Tibial nerve (tissue), 4 donors: ENCODE measurements at regions not wholly inside any gene's neighbourhood (a gene's known extent, or its start where the extent isn't known, plus 50 kb on each side); places are given as distances from the start of the nearest gene placed in this dataset.

Experiments
- CTCF ChIP-seq, 5 experiments: fragments of 200-600 bp in 3 of 5; fragments of 450-650 bp in 2 of 5; sonication (generic) in 3 of 5; IDR thresholded peaks; one replicate each; pipeline ENCODE4 v1.5.1; 2016 to 2019; ENCODE audit warnings: antibody characterized with exemption in 5 of 5, mild to moderate bottlenecking in 3 of 5, moderate library complexity in 2 of 5
- EP300 ChIP-seq, 2 donors: sonication (generic); formaldehyde crosslinking; IDR thresholded peaks; one replicate each; pipeline ENCODE4 v1.6.1; 2017; ENCODE audit warnings: antibody characterized with exemption in 2 of 2, mild to moderate bottlenecking in 1 of 2
- POLR2A ChIP-seq, 2 donors: fragments of 450-650 bp; IDR thresholded peaks; one replicate each; pipeline ENCODE4 v1.6.1; 2017; ENCODE audit warnings: antibody characterized with exemption in 2 of 2, mild to moderate bottlenecking in 2 of 2, moderate library complexity in 2 of 2

DNA sequence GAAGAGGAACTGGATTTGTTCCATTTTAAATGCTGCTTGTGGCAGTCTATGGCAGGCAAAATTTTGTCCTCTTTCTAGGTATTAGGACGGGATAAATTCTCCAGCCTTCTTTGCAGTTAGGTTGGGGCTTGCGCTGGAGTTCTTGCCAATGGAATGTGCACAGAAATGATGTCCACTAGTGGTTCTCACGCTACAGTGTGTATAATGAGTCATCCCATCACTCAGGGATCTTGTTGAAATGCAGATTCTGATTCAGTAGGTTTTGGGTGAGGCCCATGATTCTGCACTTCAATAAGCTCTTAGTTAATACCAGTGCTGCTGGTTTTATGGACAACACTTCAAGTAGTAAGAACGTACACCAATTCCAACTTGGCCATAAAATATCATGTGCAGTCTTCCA lies 317.6 kb upstream of the KLF4 start:
- no peak for TF ChIP-seq EP300 (IDR thresholded peaks at IDR 0.05)
- no peak for TF ChIP-seq CTCF (IDR thresholded peaks at IDR 0.05)
- no peak for TF ChIP-seq POLR2A (IDR thresholded peaks at IDR 0.05)
